ENCODE measurements at regions not wholly inside any gene's neighbourhood (a gene's known extent, or its start where the extent isn't known, plus 50 kb on each side); places are given as distances from the start of the nearest gene placed in this dataset.

DNA sequence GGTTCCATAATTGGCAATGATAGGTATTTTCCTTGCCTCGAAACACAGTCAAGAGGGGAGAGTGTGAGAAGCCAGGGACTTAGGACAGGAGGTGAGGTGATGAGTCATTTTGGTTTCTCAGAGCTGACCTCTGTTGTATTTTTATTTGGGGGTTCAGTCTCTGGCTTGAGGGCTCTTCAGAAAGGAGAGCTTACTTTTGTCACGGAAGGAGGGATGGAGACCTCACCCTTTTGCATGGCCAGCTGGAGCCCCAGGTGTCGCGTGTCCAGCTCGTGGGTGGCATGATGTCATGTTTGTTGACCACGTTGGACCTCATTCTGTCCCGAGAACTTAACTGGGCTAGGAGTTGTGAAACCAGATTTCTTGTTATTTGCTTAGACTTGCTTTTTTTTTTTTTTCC, 293.9 kb downstream of the QKI start:
- H3K4me1 Mint-ChIP-seq (ENCODE audit: low read depth) = peaks cover 13% of the 10 kb centered on the region
- H3K9me3 Mint-ChIP-seq (ENCODE audit: low read depth) = no peaks in the 10 kb centered on the region
- no peaks in the 10 kb centered on the region for H3K36me3 Mint-ChIP-seq (ENCODE audit: low read depth)
- no peak overlapping the region for H3K4me3 Mint-ChIP-seq (ENCODE audit: unreplicated experiment)
- H3K27me3 Mint-ChIP-seq (ENCODE audit: low read depth) = no peaks in the 10 kb centered on the region
- TF ChIP-seq, protein P1, sequence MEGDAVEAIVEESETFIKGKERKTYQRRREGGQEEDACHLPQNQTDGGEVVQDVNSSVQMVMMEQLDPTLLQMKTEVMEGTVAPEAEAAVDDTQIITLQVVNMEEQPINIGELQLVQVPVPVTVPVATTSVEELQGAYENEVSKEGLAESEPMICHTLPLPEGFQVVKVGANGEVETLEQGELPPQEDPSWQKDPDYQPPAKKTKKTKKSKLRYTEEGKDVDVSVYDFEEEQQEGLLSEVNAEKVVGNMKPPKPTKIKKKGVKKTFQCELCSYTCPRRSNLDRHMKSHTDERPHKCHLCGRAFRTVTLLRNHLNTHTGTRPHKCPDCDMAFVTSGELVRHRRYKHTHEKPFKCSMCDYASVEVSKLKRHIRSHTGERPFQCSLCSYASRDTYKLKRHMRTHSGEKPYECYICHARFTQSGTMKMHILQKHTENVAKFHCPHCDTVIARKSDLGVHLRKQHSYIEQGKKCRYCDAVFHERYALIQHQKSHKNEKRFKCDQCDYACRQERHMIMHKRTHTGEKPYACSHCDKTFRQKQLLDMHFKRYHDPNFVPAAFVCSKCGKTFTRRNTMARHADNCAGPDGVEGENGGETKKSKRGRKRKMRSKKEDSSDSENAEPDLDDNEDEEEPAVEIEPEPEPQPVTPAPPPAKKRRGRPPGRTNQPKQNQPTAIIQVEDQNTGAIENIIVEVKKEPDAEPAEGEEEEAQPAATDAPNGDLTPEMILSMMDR (IDR thresholded peaks at IDR 0.05) = no peak
- H3K27ac Mint-ChIP-seq (ENCODE audit: unreplicated experiment) = no peak overlapping the region
- DNase-seq (ENCODE audit: low spot score) = no peak

- TF ChIP-seq, protein P1 (IDR thresholded peaks at IDR 0.05) = no peak
- Mint-ChIP-seq H3K36me3 (ENCODE audit: low read depth) (no peaks in the 10 kb centered on the region), H3K9me3 (ENCODE audit: low read depth) (no peaks in the 10 kb centered on the region), H3K4me3 (ENCODE audit: unreplicated experiment) (no peak overlapping the region), H3K4me1 (ENCODE audit: low read depth) (peaks cover 13% of the 10 kb centered on the region), H3K27ac (ENCODE audit: unreplicated experiment) (peak overlapping the region; percentile 64), H3K27me3 (ENCODE audit: low read depth) (no peaks in the 10 kb centered on the region)
- no peak for DNase-seq (ENCODE audit: low spot score)
Observed at GRCh38 chr6:163707387-163708355, 293.2 kb downstream of the QKI start.

- H3K4me3 Mint-ChIP-seq (ENCODE audit: unreplicated experiment) = no peak overlapping the region
- H3K9me3 Mint-ChIP-seq (ENCODE audit: low read depth) = no peaks in the 10 kb centered on the region
- peaks cover 13% of the 10 kb centered on the region for H3K4me1 Mint-ChIP-seq (ENCODE audit: low read depth)
- TF ChIP-seq, protein P1 (IDR thresholded peaks at IDR 0.05) = no peak
- H3K27me3 Mint-ChIP-seq (ENCODE audit: low read depth) = peaks cover 3% of the 10 kb centered on the region
- H3K36me3 Mint-ChIP-seq (ENCODE audit: low read depth) = no peaks in the 10 kb centered on the region
- H3K27ac Mint-ChIP-seq (ENCODE audit: unreplicated experiment) = no peak overlapping the region
- no peak for DNase-seq (ENCODE audit: low spot score)
Observed at GRCh38 chr6:163706500-163707087, 292.1 kb downstream of the QKI start.

DNA sequence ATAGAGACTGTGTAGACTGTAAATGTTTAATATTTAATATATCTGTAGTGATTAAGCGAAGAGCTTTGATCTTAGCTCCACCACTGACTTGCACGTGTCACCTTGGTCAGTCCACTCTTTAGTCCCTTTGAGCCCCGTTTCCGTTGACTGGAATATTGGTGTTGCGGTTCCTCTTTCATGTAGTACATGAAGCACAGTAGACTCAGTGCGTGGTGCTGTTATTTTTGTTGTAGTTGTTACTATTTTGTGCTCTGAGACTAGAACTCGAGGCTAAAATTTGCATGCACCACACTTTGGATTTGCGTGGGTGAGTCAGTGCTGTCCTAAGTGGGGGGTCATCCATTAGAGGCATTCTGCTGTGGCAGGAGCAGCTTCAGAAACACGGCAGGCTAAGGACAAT, 291.4 kb downstream of the QKI start:
- DNase-seq (ENCODE audit: low spot score) = no peak
- H3K27me3 Mint-ChIP-seq (ENCODE audit: low read depth) = peaks cover 3% of the 10 kb centered on the region

DNA sequence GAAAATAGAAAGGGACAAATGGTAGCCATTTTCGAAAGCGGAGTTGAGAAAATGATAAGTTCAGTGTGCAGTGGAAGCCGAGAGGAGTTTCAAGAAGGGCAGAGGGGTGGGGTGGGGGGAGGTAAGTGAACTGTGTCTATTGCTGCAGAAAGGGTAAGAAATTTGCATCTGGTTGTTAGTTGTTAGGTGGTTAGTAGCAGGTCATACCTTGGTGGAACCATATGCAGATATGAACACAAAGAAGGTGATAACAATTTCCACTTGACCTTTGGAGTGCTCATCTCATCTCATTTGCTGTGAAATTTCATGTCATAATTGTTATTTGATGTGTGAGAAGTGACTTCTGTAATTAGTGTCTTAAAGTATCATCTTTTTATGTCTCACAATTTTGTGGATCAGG, 288.2 kb downstream of the QKI start:
- Mint-ChIP-seq H3K27ac (ENCODE audit: unreplicated experiment) (no peak overlapping the region), H3K36me3 (ENCODE audit: low read depth) (peaks cover 2% of the 10 kb centered on the region), H3K4me3 (ENCODE audit: unreplicated experiment) (no peak overlapping the region), H3K27me3 (ENCODE audit: low read depth) (peaks cover 3% of the 10 kb centered on the region), H3K4me1 (ENCODE audit: low read depth) (peaks cover 8% of the 10 kb centered on the region), H3K9me3 (ENCODE audit: low read depth) (no peaks in the 10 kb centered on the region)
- DNase-seq (ENCODE audit: low spot score) = no peak
- TF ChIP-seq, protein P1 (IDR thresholded peaks at IDR 0.05) = no peak

More for the DNA sequence above, 291.4 kb downstream of the QKI start:
- Mint-ChIP-seq H3K36me3 (ENCODE audit: low read depth) (no peaks in the 10 kb centered on the region), H3K27ac (ENCODE audit: unreplicated experiment) (no peak overlapping the region), H3K9me3 (ENCODE audit: low read depth) (no peaks in the 10 kb centered on the region), H3K4me3 (ENCODE audit: unreplicated experiment) (no peak overlapping the region), H3K4me1 (ENCODE audit: low read depth) (peaks cover 13% of the 10 kb centered on the region)
- TF ChIP-seq, protein P1 (IDR thresholded peaks at IDR 0.05) = no peak
